Hepatocyte (in vitro differentiated cells): ENCODE measurements at regions not wholly inside any gene's neighbourhood (a gene's known extent, or its start where the extent isn't known, plus 50 kb on each side); places are given as distances from the start of the nearest gene placed in this dataset. TPM values are rescaled to one million over a fixed set of nuclear protein-coding genes. Genes with fewer than 3 reads are reported as not detected.

Experiments
- small RNA-seq: library from RNA; depleted of rRNA; stranded (forward); fragments of <200 nt; gene quantifications from one replicate; pipeline ENCODE3, GENCODE V24; 2014

Small RNA genes in the stretch of these regions (small RNA-seq; reads per million reads assigned to genes)
- gene AL603865.2, result not detected
- gene RNU1-18P, result 0.12 reads per million
- not detected for gene RNU2-8P
- gene RNU4-76P, result not detected
